GF-D8 (cell line): ENCODE measurements at regions not wholly inside any gene's neighbourhood (a gene's known extent, or its start where the extent isn't known, plus 50 kb on each side); places are given as distances from the start of the nearest gene placed in this dataset.
"Not testable (repeated sequence)": the region's sequence is repeated elsewhere in the genome, so short reads cannot be mapped to it uniquely, and the experiment has no call there.

Experiments used
- DNase-seq: peaks from one replicate; lab custom pipeline; 2025; lab: John Stamatoyannopoulos, UW

- DNase-seq = no peak
Observed at GRCh38 chr2:167748536-167748935, 498.9 kb downstream of the STK39 start.

- no peak for DNase-seq
Observed at GRCh38 chr2:167745667-167746066, 501.7 kb downstream of the STK39 start.

- DNase-seq = not testable (repeated sequence)
Observed at GRCh38 chr2:167739921-167740320, 507.5 kb downstream of the STK39 start.

GRCh38 chr2:167733747-167734146, 513.6 kb downstream of the STK39 start:
- no peak for DNase-seq

GRCh38 chr2:167732326-167732725, 515.1 kb downstream of the STK39 start:
- no peak for DNase-seq

GRCh38 chr2:167729911-167730310, 517.5 kb downstream of the STK39 start:
- no peak for DNase-seq

- no peak for DNase-seq
Observed at GRCh38 chr2:167726788-167727187, 520.6 kb downstream of the STK39 start.

GRCh38 chr2:167721593-167721992, 525.8 kb downstream of the STK39 start:
- no peak for DNase-seq

GRCh38 chr2:167719410-167719809, 528.0 kb downstream of the STK39 start:
- no peak for DNase-seq

GRCh38 chr2:167718560-167718959, 528.8 kb downstream of the STK39 start:
- no peak for DNase-seq

- DNase-seq = no peak
Observed at GRCh38 chr2:167715932-167716331, 531.5 kb downstream of the STK39 start.

- not testable (repeated sequence) for DNase-seq
Observed at GRCh38 chr2:167715498-167715897, 531.9 kb downstream of the STK39 start.

- DNase-seq = no peak
Observed at GRCh38 chr2:167712275-167712674, 535.1 kb downstream of the STK39 start.

- DNase-seq = no peak
Observed at GRCh38 chr2:167708998-167709397, 538.4 kb downstream of the STK39 start.

- DNase-seq = no peak
Observed at GRCh38 chr2:167706800-167707199, 540.6 kb downstream of the STK39 start.

GRCh38 chr2:167703441-167703840, 544.0 kb downstream of the STK39 start:
- no peak for DNase-seq

- no peak for DNase-seq
Observed at GRCh38 chr2:167702227-167702626, 545.2 kb downstream of the STK39 start.

GRCh38 chr2:167701651-167702050, 545.7 kb downstream of the STK39 start:
- DNase-seq = no peak

- no peak for DNase-seq
Observed at GRCh38 chr2:167697948-167698347, 549.4 kb downstream of the STK39 start.

- no peak for DNase-seq
Observed at GRCh38 chr2:167697194-167697593, 550.2 kb downstream of the STK39 start.

- no peak for DNase-seq
Observed at GRCh38 chr2:167692936-167693335, 554.5 kb downstream of the STK39 start.

GRCh38 chr2:167692191-167692590, 555.2 kb downstream of the STK39 start:
- no peak for DNase-seq

- no peak for DNase-seq
Observed at GRCh38 chr2:167689444-167689843, 558.0 kb downstream of the STK39 start.

- no peak for DNase-seq
Observed at GRCh38 chr2:167686691-167687090, 560.7 kb downstream of the STK39 start.
